CD4-positive, CD25-positive, alpha-beta regulatory T cell (primary cell): ENCODE measurements at regions not wholly inside any gene's neighbourhood (a gene's known extent, or its start where the extent isn't known, plus 50 kb on each side); places are given as distances from the start of the nearest gene placed in this dataset.

ENCODE experiments used
- ATAC-seq, 2 donors: fragments of 150-1000 bp; cut with Tn5 transposase; one replicate each; pipeline ENCODE4 v1.10.0; 2021; ENCODE audit warnings: low read depth in 2 of 2, moderate number of reproducible peaks in 2 of 2, moderate library complexity in 1 of 2
- DNase-seq, 3 donors: peaks; one replicate each; pipeline versions ENCODE4 v3.0.0 to v3.0.0-alpha.2; 2012 to 2022; ENCODE audit warnings: mixed read lengths in 1 of 3
- H3K27ac ChIP-seq: one replicate; pipeline ENCODE4 v1.7.0; 2013; ENCODE audit warnings: mild to moderate bottlenecking, low read length; ENCODE audit not compliant: insufficient read depth, poor library complexity, severe bottlenecking
- H3K27me3 ChIP-seq: one replicate; pipeline ENCODE4 v1.7.0; 2013; ENCODE audit warnings: low read length; ENCODE audit not compliant: control insufficient read depth, insufficient read depth
- H3K36me3 ChIP-seq: one replicate; pipeline ENCODE4 v1.7.0; 2013; ENCODE audit warnings: mild to moderate bottlenecking, low read length, moderate library complexity; ENCODE audit not compliant: control insufficient read depth, insufficient read depth
- H3K4me1 ChIP-seq: 2 replicates; pipeline ENCODE4 v1.7.0; 2013; ENCODE audit warnings: mild to moderate bottlenecking, low read length; ENCODE audit not compliant: insufficient read depth, control insufficient read depth, poor library complexity, severe bottlenecking
- H3K4me3 ChIP-seq: one replicate; pipeline ENCODE4 v1.7.0; 2013; ENCODE audit warnings: low read depth, mild to moderate bottlenecking, low read length, moderate library complexity
- H3K9me3 ChIP-seq, 2 experiments: 1 replicate in 1 of 2; 2 replicates in 1 of 2; pipeline ENCODE4 v1.7.0; 2013; ENCODE audit warnings: low read length in 2 of 2, mild to moderate bottlenecking in 1 of 2, moderate library complexity in 1 of 2; ENCODE audit not compliant: control insufficient read depth in 2 of 2
- H3K27ac Mint-ChIP-seq, 3 donors: one replicate each; pipeline ENCODE4 v1.8.0; 2020 to 2022; ENCODE audit warnings: mild to moderate bottlenecking in 3 of 3, mixed read lengths in 3 of 3, moderate library complexity in 2 of 3
- H3K27me3 Mint-ChIP-seq: one replicate; pipeline ENCODE4 v1.8.0; 2022; ENCODE audit warnings: mild to moderate bottlenecking, mixed read lengths
- H3K36me3 Mint-ChIP-seq: one replicate; pipeline ENCODE4 v1.8.0; 2020; ENCODE audit warnings: mixed read lengths
- H3K4me1 Mint-ChIP-seq, 4 donors: one replicate each; pipeline ENCODE4 v1.8.0; 2020 to 2022; ENCODE audit warnings: mixed read lengths in 4 of 4, mild to moderate bottlenecking in 1 of 4
- H3K4me3 Mint-ChIP-seq, 4 donors: one replicate each; pipeline ENCODE4 v1.8.0; 2020 to 2022; ENCODE audit warnings: mild to moderate bottlenecking in 4 of 4, mixed read lengths in 4 of 4, moderate library complexity in 3 of 4
- H3K9me3 Mint-ChIP-seq, 7 donors: one replicate each; pipeline ENCODE4 v1.8.0; 2020 to 2022; ENCODE audit warnings: mixed read lengths in 7 of 7, mild to moderate bottlenecking in 3 of 7, moderate library complexity in 2 of 7

DNA sequence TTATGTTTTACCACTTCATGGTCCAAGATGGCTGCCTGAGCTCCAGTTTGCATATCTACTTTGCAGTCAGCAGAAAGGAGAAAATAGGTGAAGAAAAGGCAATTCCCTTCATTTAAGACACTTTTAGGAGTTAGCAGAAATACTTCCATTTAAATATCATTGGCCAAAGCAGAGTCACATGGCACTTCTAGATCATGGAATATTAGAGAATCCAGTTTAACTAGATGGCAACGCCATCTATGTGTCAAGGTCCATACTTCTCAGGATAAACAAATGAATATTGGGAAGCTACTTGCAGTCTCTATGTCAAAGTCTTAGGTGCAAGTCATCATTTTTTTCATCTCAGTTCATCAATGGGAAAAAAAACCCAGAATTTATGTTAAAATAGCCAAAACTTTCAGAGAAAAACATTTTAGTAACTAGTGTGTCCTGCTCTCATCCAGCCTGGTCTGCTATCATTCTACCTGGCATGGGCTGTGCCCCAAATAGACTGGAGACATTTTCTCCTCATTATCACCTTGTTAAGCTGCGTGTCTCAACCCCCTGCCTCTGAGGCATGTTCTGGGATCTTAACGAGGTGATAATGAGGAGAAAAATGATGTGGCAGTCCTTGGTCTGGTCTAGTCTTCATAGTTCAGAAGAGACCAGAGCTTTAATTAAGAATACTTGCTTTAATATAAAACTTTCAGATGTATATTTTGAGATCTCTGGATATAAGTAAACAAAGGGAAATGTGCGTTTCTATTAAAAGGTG is 227.3 kb downstream of the TBX18 start:
- Histone ChIP-seq H3K27ac (no peak overlapping the region), H3K4me1 (no peaks in the 10 kb centered on the region), H3K9me3 (no peaks in the 10 kb centered on the region), H3K36me3 (no peaks in the 10 kb centered on the region), H3K4me3 (no peak overlapping the region), H3K27me3 (no peaks in the 10 kb centered on the region)
- peaks cover 0 to 10% (median 3%) of the 10 kb centered on the region in 7 donors for H3K9me3 Mint-ChIP-seq
- DNase-seq (no peak), ATAC-seq (no peak)
- H3K4me3 Mint-ChIP-seq = no peak overlapping the region
- H3K27ac Mint-ChIP-seq = no peak overlapping the region
- no peaks in the 10 kb centered on the region for H3K27me3 Mint-ChIP-seq
- H3K36me3 Mint-ChIP-seq = no peaks in the 10 kb centered on the region
- H3K4me1 Mint-ChIP-seq = no peaks in the 10 kb centered on the region

DNA sequence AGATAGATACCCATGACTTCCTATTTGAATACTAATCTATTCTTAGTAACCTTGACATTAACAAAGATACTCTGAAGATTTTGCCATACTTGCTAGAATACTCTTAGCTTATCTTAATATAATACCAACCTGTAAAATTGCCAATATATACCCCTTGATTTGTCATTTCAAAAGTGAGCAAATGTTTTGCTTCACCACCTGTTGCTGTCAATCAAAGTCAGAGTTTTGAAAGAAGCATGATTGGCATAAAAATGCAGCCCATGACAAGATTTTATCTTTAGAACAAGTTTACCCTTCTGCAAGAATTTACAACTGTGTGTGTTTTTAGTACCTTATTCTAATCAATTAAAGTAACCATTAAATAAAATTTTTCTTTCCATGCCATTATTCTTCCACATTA is 236.2 kb downstream of the TBX18 start:
- Mint-ChIP-seq H3K27ac (no peak overlapping the region), H3K4me3 (no peak overlapping the region), H3K36me3 (no peaks in the 10 kb centered on the region), H3K9me3 (peaks cover 0 to 10% (median 2%) of the 10 kb centered on the region in 7 donors), H3K27me3 (no peaks in the 10 kb centered on the region), H3K4me1 (no peaks in the 10 kb centered on the region)
- Histone ChIP-seq H3K27ac (no peak overlapping the region), H3K9me3 (no peaks in the 10 kb centered on the region), H3K4me3 (no peak overlapping the region), H3K27me3 (no peaks in the 10 kb centered on the region), H3K36me3 (no peaks in the 10 kb centered on the region), H3K4me1 (no peaks in the 10 kb centered on the region)
- DNase-seq = no peak
- ATAC-seq = no peak

DNA sequence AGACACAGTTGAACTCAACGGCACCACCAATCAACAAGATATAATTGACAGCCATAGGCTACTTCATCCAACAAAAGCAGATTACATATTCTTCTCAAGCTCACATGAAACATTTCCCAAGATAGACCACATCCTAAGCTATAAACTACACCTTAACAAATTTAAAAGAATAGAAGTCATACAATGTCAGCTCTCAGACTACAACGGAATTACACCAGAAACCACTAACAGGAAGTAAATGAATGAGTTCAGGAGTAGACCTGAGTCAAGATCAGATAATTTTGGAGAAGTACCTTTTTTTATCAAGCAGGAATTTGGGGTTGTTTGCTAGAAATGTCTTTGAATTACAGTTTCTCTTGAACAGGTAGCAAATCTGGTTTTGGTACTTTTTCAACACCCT is 237.8 kb downstream of the TBX18 start:
- Mint-ChIP-seq H3K27ac (no peak overlapping the region), H3K36me3 (no peaks in the 10 kb centered on the region), H3K4me1 (no peaks in the 10 kb centered on the region), H3K9me3 (peaks cover 0 to 10% (median 2%) of the 10 kb centered on the region in 7 donors), H3K4me3 (no peak overlapping the region), H3K27me3 (no peaks in the 10 kb centered on the region)
- Histone ChIP-seq H3K4me1 (no peaks in the 10 kb centered on the region), H3K36me3 (no peaks in the 10 kb centered on the region), H3K4me3 (no peak overlapping the region), H3K27me3 (no peaks in the 10 kb centered on the region), H3K9me3 (no peaks in the 10 kb centered on the region), H3K27ac (no peak overlapping the region)
- no peak for ATAC-seq
- no peak for DNase-seq

DNA sequence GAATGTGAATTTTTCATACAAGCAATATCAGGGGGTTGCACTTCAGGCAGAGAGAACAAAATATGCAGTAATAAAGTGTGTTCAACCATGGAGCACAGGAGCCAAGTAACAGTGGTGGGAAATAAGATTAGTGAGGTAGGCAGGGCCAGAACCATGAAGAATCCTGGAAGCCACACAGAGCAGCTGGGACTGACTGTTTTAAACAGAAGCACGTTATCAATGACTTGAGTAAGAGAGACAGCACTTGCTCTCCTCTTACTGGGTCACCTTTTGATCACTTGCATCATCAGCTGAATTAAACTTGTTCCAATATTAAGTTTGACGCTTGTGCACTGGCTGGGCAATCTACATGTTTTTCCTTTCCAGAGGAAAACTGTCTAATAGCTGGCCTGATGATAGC is 238.5 kb downstream of the TBX18 start:
- Histone ChIP-seq H3K9me3 (no peaks in the 10 kb centered on the region), H3K27me3 (no peaks in the 10 kb centered on the region), H3K27ac (no peak overlapping the region), H3K4me1 (no peaks in the 10 kb centered on the region), H3K4me3 (no peak overlapping the region), H3K36me3 (no peaks in the 10 kb centered on the region)
- ATAC-seq (no peak), DNase-seq (no peak)
- no peaks in the 10 kb centered on the region for H3K4me1 Mint-ChIP-seq
- H3K27me3 Mint-ChIP-seq = no peaks in the 10 kb centered on the region
- H3K27ac Mint-ChIP-seq = no peak overlapping the region
- H3K36me3 Mint-ChIP-seq = no peaks in the 10 kb centered on the region
- peaks cover 0 to 7% (median 0%) of the 10 kb centered on the region in 7 donors for H3K9me3 Mint-ChIP-seq
- H3K4me3 Mint-ChIP-seq = no peak overlapping the region

DNA sequence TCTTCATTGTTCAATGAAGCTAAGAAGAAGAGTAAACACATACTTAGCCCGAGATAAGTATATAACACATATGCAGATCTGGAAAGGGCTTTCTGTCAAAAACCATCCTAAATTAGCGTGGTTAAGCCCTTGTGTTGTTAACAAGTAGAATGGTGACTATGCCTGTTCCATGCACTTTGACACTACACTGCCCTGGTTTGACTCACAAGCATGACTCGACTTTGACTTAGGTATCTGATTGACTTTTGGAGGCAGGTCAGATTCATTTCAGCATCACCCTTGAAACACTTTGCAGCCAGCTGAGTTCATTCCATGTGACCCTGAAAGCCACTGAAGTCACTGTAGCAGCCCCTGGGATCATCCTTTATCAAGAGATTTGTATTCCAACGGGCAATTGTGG is 239.8 kb downstream of the TBX18 start:
- H3K27ac Mint-ChIP-seq = no peak overlapping the region
- H3K4me3 Mint-ChIP-seq = no peak overlapping the region
- H3K27me3 ChIP-seq = no peaks in the 10 kb centered on the region
- H3K4me1 ChIP-seq = no peaks in the 10 kb centered on the region
- peaks cover 0 to 7% (median 0%) of the 10 kb centered on the region in 7 donors for H3K9me3 Mint-ChIP-seq
- no peak overlapping the region for H3K4me3 ChIP-seq
- ATAC-seq (no peak), DNase-seq (no peak)
- no peaks in the 10 kb centered on the region for H3K9me3 ChIP-seq
- H3K36me3 ChIP-seq = no peaks in the 10 kb centered on the region
- no peaks in the 10 kb centered on the region for H3K27me3 Mint-ChIP-seq
- no peaks in the 10 kb centered on the region for H3K4me1 Mint-ChIP-seq
- H3K36me3 Mint-ChIP-seq = no peaks in the 10 kb centered on the region
- H3K27ac ChIP-seq = no peak overlapping the region

DNA sequence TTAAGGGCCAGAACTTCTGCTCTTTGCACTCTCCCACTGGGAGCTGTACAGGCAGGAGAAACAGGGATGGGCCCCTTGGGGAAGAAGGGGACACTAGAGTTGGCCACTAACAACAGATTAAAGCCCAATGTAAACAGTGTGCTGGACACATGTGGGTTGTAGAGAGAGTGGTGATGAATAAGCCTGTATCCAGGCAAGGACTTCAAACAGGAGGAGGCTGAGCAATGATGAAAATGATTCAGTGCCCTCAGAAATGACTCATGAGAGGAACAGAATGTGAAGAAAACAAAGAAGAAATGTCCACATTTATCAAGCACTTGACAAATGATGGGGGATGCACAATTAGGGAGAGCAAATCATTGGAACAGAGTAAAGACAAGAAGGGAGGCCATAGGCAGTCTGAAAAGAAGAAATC is 242.3 kb downstream of the TBX18 start:
- H3K4me3 Mint-ChIP-seq = no peak overlapping the region
- no peaks in the 10 kb centered on the region for H3K36me3 ChIP-seq
- peaks cover 0 to 2% (median 0%) of the 10 kb centered on the region in 7 donors for H3K9me3 Mint-ChIP-seq
- no peaks in the 10 kb centered on the region for H3K27me3 Mint-ChIP-seq
- no peaks in the 10 kb centered on the region for H3K36me3 Mint-ChIP-seq
- H3K9me3 ChIP-seq = no peaks in the 10 kb centered on the region
- H3K4me3 ChIP-seq = no peak overlapping the region
- no peaks in the 10 kb centered on the region for H3K27me3 ChIP-seq
- H3K4me1 ChIP-seq = no peaks in the 10 kb centered on the region
- DNase-seq = no peak
- H3K27ac ChIP-seq = no peak overlapping the region
- H3K4me1 Mint-ChIP-seq = no peaks in the 10 kb centered on the region
- no peak for ATAC-seq
- no peak overlapping the region for H3K27ac Mint-ChIP-seq

DNA sequence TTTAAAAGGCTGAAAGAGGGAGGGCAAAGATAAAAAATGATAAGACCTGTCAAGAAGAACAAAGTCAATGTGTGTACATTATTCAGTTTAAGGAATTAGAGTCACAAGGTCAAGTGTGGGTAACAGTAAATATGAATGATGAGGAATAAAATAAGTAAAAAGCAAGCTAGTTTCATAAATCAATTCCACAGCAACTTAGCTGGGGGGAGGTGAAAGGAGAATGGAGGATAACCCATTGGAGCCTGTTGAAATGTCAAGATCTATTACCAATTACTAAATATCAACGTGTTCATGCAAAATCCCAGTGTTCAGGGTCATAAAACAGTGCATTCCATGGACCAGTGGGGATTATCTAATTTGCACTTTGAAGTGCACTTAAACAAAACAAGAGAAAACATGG is 242.9 kb downstream of the TBX18 start:
- Histone ChIP-seq H3K4me1 (no peaks in the 10 kb centered on the region), H3K27ac (no peak overlapping the region), H3K4me3 (no peak overlapping the region), H3K36me3 (no peaks in the 10 kb centered on the region), H3K9me3 (no peaks in the 10 kb centered on the region), H3K27me3 (no peaks in the 10 kb centered on the region)
- Mint-ChIP-seq H3K4me3 (no peak overlapping the region), H3K4me1 (no peaks in the 10 kb centered on the region), H3K27me3 (no peaks in the 10 kb centered on the region), H3K9me3 (peaks cover 0 to 2% (median 0%) of the 10 kb centered on the region in 7 donors), H3K36me3 (no peaks in the 10 kb centered on the region), H3K27ac (no peak overlapping the region)
- no peak for DNase-seq
- ATAC-seq = no peak

DNA sequence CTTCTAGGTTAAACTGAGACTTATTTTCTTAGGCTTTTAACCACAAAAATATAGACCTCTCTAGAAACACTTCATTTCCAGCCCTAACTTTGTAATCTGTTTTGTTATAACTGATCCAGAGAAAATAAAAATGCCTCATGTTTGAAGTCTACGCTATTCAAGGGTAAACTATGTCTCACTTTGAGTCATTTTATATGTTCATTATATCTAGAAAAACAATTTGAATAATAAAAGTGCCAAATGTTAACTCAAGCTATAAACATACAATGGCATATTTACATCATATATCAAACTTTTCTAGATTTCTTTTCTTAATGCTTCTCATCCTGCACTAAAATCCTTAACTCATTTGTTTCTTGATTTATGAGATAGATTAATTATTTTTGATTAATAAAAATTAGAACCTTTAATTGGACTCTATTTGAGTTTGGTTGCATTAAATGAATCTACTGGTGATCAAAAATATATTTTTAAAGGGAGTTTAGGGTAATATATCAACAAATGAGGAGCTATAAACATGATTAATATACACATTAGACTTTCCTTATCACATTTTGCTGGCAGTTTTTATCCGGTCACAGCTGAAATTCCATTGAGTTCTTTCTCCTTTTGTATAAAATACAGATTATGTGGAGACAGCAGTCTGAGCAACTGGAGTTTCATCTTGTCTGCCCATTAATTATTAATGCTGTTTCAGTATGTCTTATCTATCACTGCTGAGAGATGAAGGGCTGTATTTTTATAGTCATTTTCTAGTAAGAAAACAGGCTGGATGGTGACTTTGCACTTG is 246.5 kb downstream of the TBX18 start:
- DNase-seq (no peak), ATAC-seq (no peak)
- Histone ChIP-seq H3K4me3 (no peak overlapping the region), H3K9me3 (no peaks in the 10 kb centered on the region), H3K4me1 (no peaks in the 10 kb centered on the region), H3K27me3 (no peaks in the 10 kb centered on the region), H3K36me3 (no peaks in the 10 kb centered on the region), H3K27ac (no peak overlapping the region)
- H3K36me3 Mint-ChIP-seq = no peaks in the 10 kb centered on the region
- H3K4me1 Mint-ChIP-seq = no peaks in the 10 kb centered on the region
- no peaks in the 10 kb centered on the region for H3K9me3 Mint-ChIP-seq
- no peak overlapping the region for H3K4me3 Mint-ChIP-seq
- no peaks in the 10 kb centered on the region for H3K27me3 Mint-ChIP-seq
- H3K27ac Mint-ChIP-seq = no peak overlapping the region
